ENCODE measurements at regions not wholly inside any gene's neighbourhood (a gene's known extent, or its start where the extent isn't known, plus 50 kb on each side); places are given as distances from the start of the nearest gene placed in this dataset.

DNA sequence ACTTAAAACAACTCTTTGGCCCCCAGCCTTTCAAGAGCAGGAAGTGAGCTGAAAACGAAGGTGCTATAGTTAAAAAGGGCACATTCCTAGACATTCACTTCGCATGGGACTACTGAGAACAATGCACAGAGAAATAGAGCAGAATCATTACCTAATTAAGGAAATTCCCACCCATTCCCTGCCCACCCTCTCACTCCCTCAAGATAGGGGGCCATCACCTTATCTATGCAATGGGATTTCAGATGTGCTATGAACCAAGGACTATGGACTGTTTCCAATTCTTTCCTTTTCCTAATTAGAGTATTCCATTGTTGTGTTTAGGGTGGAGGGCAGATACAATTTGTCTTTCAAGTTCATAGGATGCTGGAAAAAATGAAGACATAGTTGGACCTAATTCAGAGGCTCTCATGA lies 476.8 kb downstream of the CETN3 start:
- ChIA-PET POLR2A (ENCODE audit: low non-redundant PET) (no interaction called here), CTCF (no interaction called here)
- DNase-seq (ENCODE audit: low spot score) = no peak
- no peak overlapping the region for H3K27ac ChIP-seq
- TF ChIP-seq, protein P1, sequence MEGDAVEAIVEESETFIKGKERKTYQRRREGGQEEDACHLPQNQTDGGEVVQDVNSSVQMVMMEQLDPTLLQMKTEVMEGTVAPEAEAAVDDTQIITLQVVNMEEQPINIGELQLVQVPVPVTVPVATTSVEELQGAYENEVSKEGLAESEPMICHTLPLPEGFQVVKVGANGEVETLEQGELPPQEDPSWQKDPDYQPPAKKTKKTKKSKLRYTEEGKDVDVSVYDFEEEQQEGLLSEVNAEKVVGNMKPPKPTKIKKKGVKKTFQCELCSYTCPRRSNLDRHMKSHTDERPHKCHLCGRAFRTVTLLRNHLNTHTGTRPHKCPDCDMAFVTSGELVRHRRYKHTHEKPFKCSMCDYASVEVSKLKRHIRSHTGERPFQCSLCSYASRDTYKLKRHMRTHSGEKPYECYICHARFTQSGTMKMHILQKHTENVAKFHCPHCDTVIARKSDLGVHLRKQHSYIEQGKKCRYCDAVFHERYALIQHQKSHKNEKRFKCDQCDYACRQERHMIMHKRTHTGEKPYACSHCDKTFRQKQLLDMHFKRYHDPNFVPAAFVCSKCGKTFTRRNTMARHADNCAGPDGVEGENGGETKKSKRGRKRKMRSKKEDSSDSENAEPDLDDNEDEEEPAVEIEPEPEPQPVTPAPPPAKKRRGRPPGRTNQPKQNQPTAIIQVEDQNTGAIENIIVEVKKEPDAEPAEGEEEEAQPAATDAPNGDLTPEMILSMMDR (conservative IDR thresholded peaks at IDR 0.05; ENCODE audit: low read depth) = no peak

DNA sequence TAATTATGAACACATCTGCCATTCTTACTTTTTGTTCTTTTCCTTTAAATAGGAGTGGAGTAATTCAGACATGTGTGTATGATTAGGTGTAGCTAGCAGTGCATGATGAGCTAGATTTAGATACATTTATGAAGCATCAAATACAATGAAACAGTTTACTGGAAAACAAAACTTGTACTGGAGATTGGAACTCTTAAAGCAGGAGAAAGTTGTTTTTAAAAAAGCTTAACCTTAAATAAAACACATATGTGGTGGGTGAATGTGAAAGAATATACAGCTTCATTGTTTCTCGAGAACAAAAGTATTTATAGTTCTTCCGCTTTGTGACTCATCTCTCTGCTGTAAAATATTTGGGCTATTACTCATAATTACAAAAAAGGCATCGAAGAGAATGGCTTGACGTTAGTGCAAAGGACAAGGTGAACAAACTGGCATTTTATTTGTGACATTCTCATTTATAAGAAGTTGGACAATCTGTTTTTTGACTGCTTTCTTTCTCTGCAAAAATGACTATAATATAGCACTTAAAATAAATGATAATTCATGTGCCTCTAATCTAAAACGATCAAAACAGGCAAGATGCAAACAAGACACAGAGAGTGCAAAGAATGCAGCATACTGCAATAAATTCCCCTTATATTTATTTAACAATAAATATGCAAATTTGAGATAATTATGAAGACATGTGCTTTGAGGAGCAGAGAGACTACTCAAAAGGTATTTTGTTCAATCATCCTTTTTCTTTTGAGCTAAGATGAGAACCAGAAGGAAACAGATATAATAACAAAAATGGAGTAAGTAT lies 478.8 kb downstream of the CETN3 start:
- POLR2A ChIA-PET (ENCODE audit: low non-redundant PET) = no interaction called here

DNA sequence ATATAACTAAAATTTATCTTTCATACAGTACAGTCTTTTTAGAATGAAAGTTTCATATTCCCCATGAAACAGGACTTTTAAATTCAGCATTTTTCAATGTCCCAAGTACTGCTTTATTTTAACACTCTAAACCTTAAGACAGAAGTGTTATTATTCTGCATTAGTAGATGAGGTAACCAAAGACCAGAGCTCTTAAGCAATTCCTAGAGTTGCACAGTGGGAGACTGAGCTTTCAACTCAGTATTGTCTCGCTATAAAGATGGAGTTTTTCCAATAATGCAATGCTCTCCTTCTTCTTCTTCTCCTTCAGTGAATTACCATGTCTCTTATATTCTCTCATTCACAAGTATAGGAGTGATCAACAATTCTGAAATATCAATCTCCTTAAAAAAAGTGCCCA lies 479.7 kb downstream of the CETN3 start:
- TF ChIP-seq, protein P1 (conservative IDR thresholded peaks at IDR 0.05; ENCODE audit: low read depth) = no peak
- CTCF ChIA-PET = no interaction called here
- POLR2A ChIA-PET (ENCODE audit: low non-redundant PET) = no interaction called here
- no peak overlapping the region for H3K27ac ChIP-seq
- no peak for DNase-seq (ENCODE audit: low spot score)

More for the DNA sequence above, 478.8 kb downstream of the CETN3 start:
- TF ChIP-seq, protein P1 (conservative IDR thresholded peaks at IDR 0.05; ENCODE audit: low read depth) = no peak
- DNase-seq (ENCODE audit: low spot score) = peak; percentile 59
- CTCF ChIA-PET = interaction anchor here (0.7 kb wide), 1 partner anchor 678 kb away, joined by 4 read pairs; no protein-coding TSS in a partner anchor
- H3K27ac ChIP-seq = no peak overlapping the region

DNA sequence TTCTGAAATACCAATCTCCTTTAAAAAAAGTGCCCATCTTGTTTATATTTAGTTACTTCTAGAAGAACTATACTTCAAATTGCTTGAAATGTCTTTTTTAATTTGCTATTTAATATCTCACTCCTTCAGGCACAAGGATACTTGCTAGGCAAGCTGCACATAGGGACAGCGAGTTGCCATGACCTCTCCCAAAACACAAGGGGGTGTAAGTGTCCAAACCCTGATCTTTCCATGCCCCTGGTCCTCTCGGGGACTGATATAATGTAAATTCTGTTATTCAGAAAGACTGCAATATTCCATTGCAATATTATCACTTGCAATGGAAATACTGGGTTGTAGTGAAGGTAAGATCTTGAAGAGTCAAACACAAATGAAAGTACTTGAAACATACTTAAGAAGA lies 480.4 kb downstream of the CETN3 start:
- ChIA-PET CTCF (no interaction called here), POLR2A (ENCODE audit: low non-redundant PET) (no interaction called here)
- no peak overlapping the region for H3K27ac ChIP-seq
- DNase-seq (ENCODE audit: low spot score) = no peak
- TF ChIP-seq, protein P1 (conservative IDR thresholded peaks at IDR 0.05; ENCODE audit: low read depth) = no peak

DNA sequence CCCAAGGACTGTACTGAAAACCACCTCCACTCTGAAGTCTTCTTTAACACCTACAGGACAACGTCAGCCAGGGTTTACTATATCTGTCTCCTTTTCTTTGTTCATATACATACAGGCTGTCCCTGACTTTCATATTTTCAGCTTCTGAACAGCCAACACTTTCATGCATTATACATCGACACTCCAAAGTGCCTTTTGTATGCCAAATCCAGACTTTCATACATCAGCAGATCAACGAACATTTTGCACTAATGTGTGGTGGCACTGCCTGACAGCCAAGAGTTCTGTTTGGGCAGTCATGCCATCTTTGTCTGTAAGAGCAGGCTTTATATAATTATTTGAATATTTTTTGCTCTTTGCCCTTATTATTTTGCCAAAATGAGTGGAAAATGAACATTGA lies 487.4 kb downstream of the CETN3 start:
- POLR2A ChIA-PET (ENCODE audit: low non-redundant PET) = no interaction called here
- H3K27ac ChIP-seq = no peak overlapping the region
- DNase-seq (ENCODE audit: low spot score) = no peak
- CTCF ChIA-PET = no interaction called here
- TF ChIP-seq, protein P1 (conservative IDR thresholded peaks at IDR 0.05; ENCODE audit: low read depth) = no peak

DNA sequence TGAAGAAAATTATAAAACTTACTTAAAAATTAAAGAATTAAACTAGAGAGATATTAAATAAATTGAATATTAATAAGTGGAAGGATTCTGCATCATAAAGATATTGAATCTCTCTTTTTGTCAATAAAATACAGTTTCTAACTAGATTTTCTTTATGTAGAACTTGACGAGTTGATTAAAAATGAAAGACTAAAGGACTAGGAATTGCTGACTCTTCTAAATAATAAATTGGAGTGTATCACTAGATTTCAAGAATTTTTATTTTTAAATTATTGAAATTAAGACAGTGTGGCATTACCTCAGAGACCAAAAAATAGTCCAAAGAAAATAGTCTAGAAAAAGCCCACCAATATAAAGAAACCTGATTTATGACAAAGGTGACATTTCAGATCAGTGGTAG lies 492.4 kb downstream of the CETN3 start:
- H3K27ac ChIP-seq = no peak overlapping the region
- DNase-seq (ENCODE audit: low spot score) = no peak
- TF ChIP-seq, protein P1 (conservative IDR thresholded peaks at IDR 0.05; ENCODE audit: low read depth) = no peak
- CTCF ChIA-PET = no interaction called here
- POLR2A ChIA-PET (ENCODE audit: low non-redundant PET) = no interaction called here
